CD4-positive, alpha-beta T cell treated with Interleukin-2 at 100 ng/mL for 4 hours (primary cell): ENCODE measurements at regions not wholly inside any gene's neighbourhood (a gene's known extent, or its start where the extent isn't known, plus 50 kb on each side); places are given as distances from the start of the nearest gene placed in this dataset.

ENCODE experiments used
- DNase-seq: peaks from one replicate; pipeline ENCODE4 v3.0.0-alpha.2; 2020; ENCODE audit warnings: low spot score

DNA sequence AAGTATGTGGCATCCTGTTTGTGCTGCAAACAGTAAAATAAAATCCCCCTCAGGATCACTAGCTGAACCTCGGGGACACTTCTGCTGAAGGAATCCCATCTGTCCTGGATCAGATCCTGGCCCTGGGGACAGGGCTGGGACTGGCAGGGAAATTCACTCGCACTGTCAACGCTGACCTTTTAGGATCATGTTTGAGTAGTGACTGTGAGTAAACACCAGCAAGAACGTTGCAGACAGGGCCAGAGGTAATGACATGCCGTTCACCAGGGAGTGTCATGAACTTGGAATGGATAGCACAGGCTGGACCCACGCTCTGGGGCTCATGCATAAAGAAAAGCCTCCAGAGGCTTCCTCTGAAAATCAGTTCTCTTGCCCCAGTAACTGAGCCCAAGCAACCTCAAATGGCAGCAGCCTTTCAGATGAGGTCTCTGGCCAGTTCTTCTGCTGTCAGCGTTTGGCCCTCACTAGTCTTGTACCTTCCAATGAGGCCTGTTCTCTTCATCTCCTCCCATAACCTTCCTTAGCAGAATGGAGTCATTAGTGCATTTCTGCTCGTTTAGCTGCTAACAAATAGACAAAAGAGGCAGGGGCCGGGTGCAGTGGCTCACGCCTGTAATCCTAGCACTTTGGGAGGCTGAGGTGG lies 51.0 kb upstream of the BARX2 start:
- DNase-seq: no peak

DNA sequence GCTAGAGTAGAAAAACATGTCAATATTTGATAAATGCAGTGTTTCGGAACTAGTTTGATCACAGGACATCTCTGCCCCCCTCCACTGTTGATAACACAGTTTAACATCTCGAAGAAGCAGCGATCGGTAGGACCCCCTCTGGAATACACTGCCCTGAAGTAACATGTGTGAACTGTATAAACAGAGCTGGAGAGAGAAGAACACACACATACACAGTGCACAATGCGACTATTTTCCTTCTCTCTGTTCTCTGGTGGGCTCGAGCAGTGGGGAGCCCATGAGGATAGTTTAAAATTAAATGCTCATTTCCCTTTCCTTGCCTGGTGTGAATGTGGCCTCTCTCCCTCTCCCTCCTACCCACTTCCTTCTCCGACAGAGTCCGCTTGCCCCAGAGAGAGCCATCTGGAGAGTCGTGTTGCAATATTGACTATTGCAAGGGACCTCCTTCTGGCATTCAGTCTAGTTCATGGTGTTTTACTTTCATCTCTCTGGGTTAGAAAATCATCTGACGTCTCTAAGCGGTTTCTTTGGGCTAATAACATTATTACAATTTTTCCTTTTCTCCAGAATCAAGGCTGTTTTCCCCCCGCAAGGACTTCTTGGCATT lies 51.6 kb upstream of the BARX2 start:
- DNase-seq: no peak

DNA sequence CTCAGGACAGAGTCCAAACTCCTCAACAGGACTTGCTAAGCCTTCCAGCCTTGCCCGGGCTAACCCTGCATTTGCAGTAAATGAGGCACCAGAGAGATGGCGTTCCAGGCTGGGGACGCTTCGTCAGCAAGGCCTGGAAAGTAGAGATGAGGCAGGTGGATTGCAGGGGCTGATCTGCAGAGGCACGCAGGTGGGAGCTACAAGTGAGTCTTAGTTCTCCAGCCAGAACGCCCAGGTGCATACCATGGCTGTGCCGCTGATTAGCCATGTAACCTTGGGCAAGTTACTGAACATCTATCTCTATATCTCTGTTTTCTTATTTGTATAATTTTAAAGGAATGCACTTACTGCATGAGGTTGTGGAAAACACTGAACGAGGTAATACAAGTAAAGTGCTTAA lies 52.7 kb upstream of the BARX2 start:
- DNase-seq: no peak

DNA sequence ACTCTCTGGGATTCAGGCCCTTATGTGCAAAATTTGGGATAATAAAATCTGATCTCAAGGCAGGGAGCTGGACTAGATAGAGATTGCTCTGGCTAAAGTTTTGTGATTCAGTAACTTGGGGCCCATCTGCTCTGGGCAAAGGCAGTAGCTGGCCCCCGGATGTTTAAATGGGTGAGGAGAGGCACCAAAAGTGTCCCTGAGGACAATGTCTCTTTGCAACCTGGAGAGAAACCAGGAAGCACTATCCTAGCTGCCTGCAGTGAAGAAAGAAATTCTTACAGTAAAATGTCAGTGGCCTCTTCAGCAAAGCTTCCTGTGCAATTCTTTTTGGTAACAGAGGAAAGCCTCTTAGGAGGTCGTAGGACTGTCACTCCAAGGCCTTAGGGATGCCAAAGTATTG lies 54.6 kb upstream of the BARX2 start:
- DNase-seq: no peak

DNA sequence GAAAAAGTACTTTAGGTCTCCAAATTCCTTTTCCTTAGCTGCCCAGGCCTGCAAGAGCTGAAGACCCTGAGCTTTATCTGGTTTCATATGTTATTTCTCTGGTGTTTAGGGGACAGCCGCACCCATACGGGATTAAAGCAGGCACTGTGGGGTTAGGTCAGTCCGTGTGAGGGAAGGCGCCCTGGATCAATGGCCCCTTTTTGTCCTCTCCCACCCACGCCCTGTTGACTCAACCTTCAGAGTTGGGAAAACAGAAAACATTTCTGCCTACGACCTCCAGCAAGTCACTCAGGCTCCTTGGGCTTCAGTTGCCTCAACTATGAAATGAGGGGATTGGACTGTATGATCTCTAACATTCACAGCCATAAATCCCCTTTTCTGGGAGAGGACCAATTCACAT lies 55.2 kb upstream of the BARX2 start:
- no peak for DNase-seq

DNA sequence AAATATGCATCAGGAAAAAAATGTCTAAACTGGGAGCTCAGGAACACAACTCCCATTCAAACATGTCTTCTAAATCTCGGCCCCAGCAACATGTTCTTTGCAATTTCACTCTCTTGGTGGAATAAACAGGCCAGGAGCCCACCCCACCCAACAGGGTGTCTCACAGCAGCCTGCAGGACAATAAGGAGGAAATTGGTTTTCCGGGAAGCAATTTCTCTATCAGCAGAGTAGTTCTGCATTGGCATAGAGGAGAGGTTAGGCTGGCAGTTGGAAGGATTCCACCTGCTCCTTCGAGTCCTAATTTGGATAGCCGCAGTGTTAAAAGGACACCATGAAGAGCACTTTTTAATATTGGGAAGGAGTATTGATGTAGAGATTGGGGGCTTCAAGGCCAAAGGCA lies 55.9 kb upstream of the BARX2 start:
- no peak for DNase-seq

DNA sequence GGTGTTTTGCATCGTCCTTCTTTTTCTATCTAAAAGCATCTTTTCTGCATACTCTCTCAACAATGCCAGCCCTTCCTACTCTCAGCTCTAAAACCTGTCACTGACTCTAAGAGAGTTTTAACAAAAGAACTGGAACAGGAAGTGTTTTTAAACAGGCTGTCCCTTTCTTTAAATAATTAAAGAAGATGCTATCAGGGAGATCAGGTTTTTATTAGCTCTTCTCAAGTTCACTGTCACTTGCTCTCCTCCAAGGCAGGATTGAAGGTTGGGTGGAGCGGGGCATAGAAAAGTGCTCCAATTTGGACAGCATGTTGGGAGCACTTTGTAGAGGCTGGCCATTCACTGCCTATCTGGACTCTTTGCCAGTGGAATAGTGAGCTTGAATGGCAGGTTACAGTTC lies 56.4 kb upstream of the BARX2 start:
- no peak for DNase-seq

DNA sequence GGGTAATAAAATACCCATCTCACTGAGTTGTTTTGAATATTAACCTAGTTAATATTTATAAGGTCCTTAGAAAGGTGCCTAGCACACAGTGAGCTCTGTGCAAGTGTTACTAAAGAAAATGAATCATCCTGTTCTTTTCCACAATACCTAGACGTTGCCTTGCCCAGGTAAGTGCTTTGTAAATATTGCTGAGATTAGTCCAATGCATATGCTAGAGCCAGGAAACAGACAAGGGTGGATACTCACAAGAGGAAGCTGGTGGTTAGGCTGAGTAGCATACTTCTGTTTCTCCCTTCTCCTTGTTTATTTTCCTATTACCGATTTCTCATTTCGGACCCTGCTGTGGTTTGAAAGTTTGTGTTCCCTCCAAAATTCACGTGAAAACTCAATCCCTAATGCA lies 58.1 kb upstream of the BARX2 start:
- DNase-seq: no peak

DNA sequence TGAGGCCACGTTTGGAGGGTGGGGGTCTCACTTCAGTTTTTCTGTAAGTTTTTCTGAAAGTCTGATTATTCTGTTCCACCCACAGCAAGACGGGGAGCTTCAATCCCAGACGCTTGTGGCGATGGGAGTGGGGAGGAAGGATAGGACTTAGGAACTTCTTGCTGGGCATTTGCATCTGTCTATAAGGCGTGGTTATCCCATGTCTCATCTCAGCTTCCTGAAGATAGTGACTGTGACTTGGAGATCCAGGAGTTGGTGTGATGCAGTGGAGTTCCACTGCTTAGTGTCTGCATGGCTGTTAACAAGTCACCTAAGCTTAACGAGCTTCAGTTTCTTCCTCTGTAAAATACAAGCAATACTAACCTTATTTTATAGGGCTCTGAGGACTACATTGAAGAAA lies 58.9 kb upstream of the BARX2 start:
- no peak for DNase-seq

DNA sequence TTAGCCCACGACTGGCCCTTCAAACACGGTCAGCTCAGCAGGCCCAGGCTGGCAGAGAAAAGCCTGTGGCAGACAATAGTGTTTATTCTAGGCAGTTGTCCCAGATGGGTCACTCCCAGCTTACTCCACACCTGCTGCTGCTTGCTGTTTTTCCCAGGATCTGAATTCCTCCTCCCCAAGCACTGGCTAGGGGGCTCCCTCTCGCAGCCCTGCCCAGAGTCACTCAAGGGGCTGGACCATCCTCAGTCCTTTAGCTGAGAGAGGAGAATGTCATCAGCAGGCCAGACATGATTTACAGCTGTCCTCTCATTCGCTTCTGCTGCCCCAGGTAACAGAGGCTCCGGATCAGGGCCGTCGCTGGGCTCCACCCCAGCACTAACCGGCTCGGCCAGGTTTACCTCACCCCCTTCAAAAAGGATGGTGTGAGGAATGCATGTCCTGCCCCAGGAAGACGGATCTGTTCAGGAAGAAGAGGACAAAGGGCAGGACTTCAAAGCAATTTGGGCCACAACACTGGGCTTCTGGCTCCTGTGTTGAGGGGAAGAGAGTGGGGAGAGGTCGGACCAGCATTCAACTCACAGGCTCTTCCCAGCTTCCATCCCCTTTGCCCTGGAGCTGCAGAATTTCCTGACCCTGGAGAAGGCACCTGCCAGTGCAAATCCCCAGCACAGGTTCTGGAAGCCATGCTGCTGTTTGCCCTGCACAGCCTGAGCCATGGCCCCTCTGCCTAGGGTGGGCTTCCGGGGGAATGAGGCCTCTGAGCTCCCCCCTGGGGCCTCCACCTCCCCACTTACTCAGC lies 59.7 kb upstream of the BARX2 start:
- DNase-seq: no peak

DNA sequence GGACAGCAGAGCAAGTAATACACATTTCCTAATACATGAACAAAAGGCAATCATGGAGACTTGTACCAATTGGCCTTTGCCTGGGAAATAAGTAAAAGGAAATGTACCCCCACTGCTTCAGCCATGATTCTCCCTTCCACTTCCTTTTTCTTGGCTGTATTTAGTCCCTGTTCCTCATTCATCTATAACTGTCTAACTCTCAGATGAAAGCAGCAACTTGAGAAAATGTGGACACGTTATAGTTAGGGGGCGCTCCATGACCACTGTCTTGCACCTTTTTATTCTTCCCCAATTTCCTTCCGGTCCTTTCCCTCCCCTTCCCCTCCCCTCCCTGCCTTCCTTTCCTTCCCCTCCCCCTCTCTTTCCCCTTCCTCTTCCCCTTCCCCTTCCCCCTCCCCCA lies 61.3 kb upstream of the BARX2 start:
- no peak for DNase-seq

DNA sequence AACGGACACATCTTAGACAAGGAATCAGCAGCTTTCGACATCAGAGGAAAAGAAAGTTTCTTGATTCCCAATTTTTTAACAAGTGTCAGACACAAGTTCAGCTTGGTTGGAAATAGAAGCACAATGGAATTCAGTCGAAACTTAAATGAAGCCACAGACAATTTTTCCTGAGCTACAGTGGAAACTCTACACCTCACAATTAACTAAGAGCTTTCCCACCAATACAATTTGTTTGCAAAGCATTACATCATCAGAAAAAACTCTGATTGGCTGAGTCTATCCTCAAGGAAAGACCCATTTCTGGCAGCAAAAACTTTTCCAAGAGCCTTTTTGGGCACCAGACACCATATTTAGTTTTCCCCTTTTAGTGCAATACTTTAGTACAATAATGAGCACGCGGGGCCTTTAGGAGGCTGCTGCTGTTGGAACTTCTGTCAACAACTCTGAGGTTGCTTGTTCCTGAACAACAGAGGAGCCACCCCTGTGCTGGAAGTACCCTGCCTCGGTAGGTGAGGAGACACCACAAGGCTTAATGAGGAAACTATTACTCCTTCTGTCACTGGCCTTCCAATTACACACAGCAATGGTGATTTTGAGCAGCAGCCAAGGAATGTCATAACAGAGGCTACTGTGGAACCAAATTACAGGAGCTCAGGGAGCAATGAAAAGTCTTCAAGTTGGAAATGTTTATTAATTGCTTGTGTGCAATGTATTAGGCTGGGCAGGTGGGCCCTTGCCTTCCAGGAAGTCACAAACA lies 61.9 kb upstream of the BARX2 start:
- no peak for DNase-seq

DNA sequence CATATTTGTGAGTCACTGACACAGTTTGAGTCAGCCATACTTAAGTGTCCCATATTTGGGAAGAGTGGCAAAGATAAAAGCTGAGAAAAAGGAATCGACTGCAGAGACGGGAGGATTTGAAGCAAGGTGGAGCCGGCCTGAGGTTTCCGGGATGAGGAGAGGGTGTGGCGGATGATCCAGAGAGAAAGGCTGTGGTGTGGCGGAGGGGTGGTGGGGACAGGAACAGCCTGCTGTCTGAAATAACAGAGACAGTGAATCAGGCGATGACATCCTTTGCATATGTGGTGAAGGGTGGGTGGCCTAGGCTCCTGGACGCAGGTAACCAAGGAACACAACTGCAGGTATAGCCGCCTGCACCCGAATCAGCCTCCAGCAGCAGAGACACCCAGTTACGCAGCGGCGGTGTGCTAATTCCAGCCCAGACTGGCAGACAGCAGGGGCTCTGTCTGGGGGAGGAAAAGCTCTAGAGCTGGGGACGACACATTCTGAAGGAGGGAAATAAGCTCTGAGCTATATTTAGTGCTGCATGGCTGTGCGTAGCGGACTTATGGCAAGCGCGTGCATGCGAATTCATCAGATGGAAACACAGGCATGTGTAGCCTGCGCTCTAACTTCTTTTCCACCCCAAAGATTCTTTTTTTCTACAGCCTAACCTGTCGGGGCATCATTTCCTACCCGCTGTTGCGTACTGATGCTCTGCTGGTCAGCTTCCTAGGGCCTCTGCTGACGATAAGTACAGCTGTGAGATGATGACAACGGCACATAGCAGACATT lies 62.7 kb upstream of the BARX2 start:
- DNase-seq: no peak

DNA sequence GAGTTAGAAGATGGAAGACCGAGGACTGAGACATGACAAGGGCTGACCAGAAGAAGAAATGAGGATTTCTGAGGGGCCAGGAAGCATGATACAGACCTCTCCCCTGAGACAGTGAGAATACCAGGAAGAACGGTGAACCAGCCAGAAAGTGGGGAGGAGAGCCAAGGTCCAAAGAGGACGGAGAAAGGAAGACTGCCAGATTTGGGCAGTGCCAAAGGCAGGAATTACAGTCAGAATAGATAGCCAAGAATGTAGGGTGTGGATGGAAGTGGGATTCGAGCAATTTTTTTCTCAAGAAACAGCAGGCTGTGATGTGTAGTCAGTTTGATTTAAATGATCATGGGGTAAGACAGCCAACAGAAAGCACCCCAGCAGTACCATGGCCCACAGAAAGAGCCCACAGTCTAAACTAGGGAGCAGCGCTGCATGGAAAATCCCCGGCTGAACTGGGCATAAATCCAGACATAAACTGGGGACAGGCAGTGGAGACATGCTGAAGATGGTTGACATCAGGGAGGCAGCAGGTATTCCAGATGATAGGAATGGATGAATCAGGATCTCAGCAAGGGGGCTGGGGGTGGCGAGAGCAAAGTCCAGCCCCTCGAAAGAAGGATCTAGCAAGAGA lies 67.3 kb upstream of the BARX2 start:
- DNase-seq: no peak

DNA sequence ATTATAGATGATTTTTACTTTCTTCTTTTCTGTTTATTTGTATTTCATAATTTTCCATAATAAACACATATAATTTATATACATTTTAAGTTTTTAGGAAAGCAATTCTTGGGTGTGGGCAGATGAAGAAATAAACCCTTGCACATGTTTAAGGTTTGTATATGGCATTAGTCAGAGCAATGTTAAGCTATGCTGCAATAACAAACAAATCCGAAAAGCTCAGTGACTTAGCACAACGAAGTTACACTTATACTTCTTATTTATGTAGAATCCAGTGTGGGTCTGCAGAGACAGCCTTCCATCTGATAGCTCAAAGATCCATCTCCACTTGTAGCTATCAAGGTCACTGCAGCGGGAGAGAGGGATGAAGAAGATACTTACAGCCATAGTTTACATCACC lies 68.5 kb upstream of the BARX2 start:
- no peak for DNase-seq

DNA sequence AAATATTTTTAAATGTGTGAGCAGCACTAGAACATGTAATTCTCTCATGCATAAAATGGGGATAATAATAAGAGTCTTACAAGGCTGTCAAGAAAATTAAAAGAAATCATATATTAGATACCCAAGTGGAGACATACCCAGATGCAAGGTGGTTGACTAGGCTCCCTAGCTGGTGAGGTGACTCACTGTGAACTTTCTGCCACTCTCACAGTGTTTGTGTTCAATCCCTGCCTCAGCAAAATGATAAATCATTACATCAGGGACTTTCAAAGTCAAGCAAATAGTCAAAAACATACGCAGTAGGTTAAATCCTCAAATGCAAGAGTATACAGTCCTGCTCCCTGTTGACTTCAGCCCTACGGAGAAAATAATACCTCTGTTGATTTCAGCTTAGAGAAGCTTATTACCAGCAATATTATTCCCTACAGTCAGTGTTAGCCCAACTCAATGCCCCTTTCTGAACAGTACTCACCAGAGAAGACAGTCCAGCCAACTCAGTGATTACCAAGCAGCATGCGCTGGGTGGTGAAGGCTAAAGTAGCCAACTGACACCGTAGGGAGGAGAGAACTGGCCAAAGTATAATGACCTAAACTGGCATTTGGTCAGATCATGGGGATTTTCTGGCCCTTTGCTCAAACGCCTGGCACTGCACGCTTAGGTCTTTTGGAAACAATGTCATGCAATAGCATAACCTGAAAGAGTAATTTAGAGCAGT lies 73.1 kb upstream of the BARX2 start:
- no peak for DNase-seq

DNA sequence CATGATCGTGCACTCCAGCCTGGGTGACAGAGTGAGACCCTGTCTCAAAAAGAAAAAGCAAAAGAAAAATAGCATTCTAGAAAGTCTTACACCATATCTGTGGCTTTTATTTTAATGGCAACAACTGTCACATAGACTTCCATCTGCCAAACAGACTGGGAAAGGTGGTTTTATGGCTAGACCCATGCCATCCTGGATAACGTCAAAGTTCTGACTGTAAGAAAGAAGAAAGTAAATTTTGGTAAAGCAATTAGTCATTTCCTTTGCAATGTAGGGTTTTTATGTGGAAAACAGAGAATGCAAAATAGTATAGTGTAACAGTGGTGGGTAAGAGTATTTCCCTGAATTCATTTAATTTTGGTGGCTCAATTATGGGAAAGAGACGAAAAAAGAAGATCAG lies 75.5 kb upstream of the BARX2 start:
- DNase-seq: no peak

DNA sequence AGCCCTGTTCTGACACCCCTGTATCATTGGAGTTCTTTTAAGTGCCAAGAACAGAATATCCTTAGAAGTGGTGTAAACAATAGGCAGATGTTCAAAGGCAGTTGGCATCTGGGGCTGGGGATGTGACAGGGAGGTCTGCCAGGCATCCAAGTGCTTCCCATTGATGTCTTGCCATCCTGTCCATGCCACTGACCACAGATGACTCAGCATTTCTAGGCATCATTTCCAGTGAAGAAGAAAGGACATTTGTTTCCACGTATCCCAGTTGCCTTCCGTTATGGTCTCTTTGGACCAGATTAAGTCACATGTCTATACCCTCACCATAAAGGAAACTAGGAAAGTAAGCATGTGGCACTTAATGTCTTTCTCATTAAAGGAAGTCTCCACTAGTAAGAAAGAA lies 76.7 kb upstream of the BARX2 start:
- DNase-seq: no peak

DNA sequence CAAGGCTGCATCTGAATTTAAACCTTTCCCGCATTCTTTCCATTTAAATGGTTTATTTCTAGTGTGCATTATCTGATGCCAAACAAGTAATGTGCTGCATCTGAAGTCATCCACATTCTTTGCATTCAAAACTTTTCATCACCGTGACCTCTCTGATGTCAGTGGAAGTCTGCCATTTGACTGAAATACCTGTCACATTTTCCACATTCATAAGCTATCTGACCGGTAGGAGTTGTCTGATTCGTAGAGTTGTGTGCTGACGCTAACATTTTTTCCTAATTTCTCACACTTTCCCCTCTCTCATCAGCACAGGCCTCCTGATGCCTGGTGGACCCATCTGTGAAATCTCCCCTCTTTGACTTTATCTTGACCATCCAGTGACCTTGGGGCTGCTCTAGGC lies 79.9 kb upstream of the BARX2 start:
- no peak for DNase-seq

DNA sequence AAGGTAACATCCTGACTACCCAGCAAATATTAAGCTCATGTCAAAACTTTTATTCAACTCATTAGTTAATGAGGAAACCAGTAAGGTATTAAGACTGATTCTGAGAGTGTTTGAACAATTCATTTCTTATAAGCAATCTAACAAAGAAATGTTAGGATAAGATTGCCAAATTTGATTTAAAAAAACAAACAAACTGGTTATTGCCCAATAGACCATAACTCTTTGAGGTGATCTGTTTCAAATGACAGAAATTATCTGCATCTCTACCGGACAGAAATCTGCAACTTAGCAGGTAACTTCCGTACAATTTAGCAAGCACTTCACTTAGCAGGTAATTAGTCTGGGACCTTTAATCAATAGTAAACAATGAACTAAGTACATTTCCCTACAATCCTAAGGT lies 82.9 kb upstream of the BARX2 start:
- DNase-seq: no peak

DNA sequence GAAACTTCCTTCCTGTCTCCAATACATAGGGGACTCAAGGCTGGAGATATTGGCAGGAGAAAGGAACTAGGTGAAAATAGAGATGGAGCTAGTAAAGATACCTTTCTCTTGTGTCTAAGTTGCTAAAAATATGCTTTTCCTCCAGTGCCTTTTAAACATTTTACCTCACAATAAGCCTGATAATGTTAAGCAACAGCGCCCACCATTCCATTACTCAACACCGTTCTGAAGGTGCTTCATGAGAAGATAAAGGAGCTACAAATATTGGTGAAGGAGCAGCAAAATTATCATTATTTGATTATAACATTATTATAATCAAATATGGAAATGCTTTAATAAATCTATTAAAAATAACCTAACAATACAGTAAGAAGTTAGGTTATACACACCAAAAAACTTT lies 83.6 kb upstream of the BARX2 start:
- DNase-seq: no peak
